GM12873 (cell line): ENCODE measurements at regions not wholly inside any gene's neighbourhood (a gene's known extent, or its start where the extent isn't known, plus 50 kb on each side); places are given as distances from the start of the nearest gene placed in this dataset.

Source experiments
- CTCF ChIP-seq: IDR thresholded peaks from 2 replicates; pipeline ENCODE4 v1.5.1; 2012; ENCODE audit warnings: low read depth, mild to moderate bottlenecking, moderate library complexity, low read length, control low read depth; ENCODE audit not compliant: insufficient read depth; ENCODE audit errors: missing control alignments

GRCh38 chr6:14795451-14795850 lies 450.4 kb upstream of the JARID2 start:
- no peak for TF ChIP-seq CTCF

GRCh38 chr6:14796974-14797762 lies 448.7 kb upstream of the JARID2 start:
- no peak for TF ChIP-seq CTCF

GRCh38 chr6:14797875-14798593 lies 447.8 kb upstream of the JARID2 start:
- no peak for TF ChIP-seq CTCF

GRCh38 chr6:14798594-14798982 lies 447.3 kb upstream of the JARID2 start:
- no peak for TF ChIP-seq CTCF

GRCh38 chr6:14798996-14799588 lies 446.8 kb upstream of the JARID2 start:
- no peak for TF ChIP-seq CTCF

- TF ChIP-seq CTCF, result no peak
Measured at GRCh38 chr6:14799928-14800327, 445.9 kb upstream of the JARID2 start.

GRCh38 chr6:14802514-14803160 lies 443.2 kb upstream of the JARID2 start:
- no peak for TF ChIP-seq CTCF
